H9 (cell line): ENCODE measurements at regions not wholly inside any gene's neighbourhood (a gene's known extent, or its start where the extent isn't known, plus 50 kb on each side); places are given as distances from the start of the nearest gene placed in this dataset.

ENCODE experiments used
- DNase-seq: peaks from one replicate; pipeline ENCODE4 v3.0.0-alpha.2; 2017
- H2AFZ ChIP-seq: one replicate; pipeline ENCODE4 v1.6.1; 2013; ENCODE audit warnings: mild to moderate bottlenecking, low read length, control low read depth, moderate library complexity
- H2AK5ac ChIP-seq: 2 replicates; pipeline ENCODE4 v1.6.1; 2013; ENCODE audit warnings: low read length, control low read depth, mixed read lengths; ENCODE audit not compliant: insufficient read length
- H2BK120ac ChIP-seq: one replicate; pipeline ENCODE4 v1.6.1; 2013; ENCODE audit warnings: low read depth, mild to moderate bottlenecking, low read length, control low read depth, inconsistent platforms; ENCODE audit not compliant: poor library complexity, severe bottlenecking
- H2BK12ac ChIP-seq: 2 replicates; pipeline ENCODE4 v1.6.1; 2013; ENCODE audit warnings: low read length, control low read depth, mixed read lengths, low read depth; ENCODE audit not compliant: insufficient read length
- H2BK15ac ChIP-seq: 2 replicates; pipeline ENCODE4 v1.6.1; 2013; ENCODE audit warnings: low read depth, low read length, control low read depth
- H2BK20ac ChIP-seq: one replicate; pipeline ENCODE4 v1.6.1; 2013; ENCODE audit warnings: low read depth, mild to moderate bottlenecking, low read length, control low read depth, inconsistent platforms; ENCODE audit not compliant: poor library complexity, severe bottlenecking
- H2BK5ac ChIP-seq: 2 replicates; pipeline ENCODE4 v1.6.1; 2013; ENCODE audit warnings: low read length, control low read depth, mixed read lengths; ENCODE audit not compliant: insufficient read length
- H3K14ac ChIP-seq: 2 replicates; pipeline ENCODE4 v1.6.1; 2013; ENCODE audit warnings: low read length, control low read depth; ENCODE audit not compliant: insufficient read depth
- H3K18ac ChIP-seq: 2 replicates; pipeline ENCODE4 v1.6.1; 2013; ENCODE audit warnings: low read depth, mild to moderate bottlenecking, mixed read lengths, low read length, control low read depth; ENCODE audit not compliant: insufficient read length
- H3K23ac ChIP-seq: 2 replicates; pipeline ENCODE4 v1.6.1; 2013; ENCODE audit warnings: low read length, control low read depth, mixed read lengths, low read depth; ENCODE audit not compliant: insufficient read length
- H3K23me2 ChIP-seq: 2 replicates; pipeline ENCODE4 v1.6.1; 2013; ENCODE audit warnings: low read depth, mild to moderate bottlenecking, mixed read lengths, low read length, control low read depth; ENCODE audit not compliant: insufficient read length, poor library complexity, severe bottlenecking
- H3K27ac ChIP-seq: 2 replicates; pipeline ENCODE4 v1.5.1; 2013; ENCODE audit warnings: low read length, control low read depth, mixed read lengths, low read depth; ENCODE audit not compliant: insufficient read length
- H3K27me3 ChIP-seq: 2 replicates; pipeline ENCODE4 v1.6.1; 2013; ENCODE audit warnings: low read length, control low read depth, inconsistent platforms; ENCODE audit not compliant: insufficient read depth
- H3K4ac ChIP-seq: 2 replicates; pipeline ENCODE4 v1.6.1; 2013; ENCODE audit warnings: low read depth, mild to moderate bottlenecking, control low read depth, inconsistent platforms, low read length, moderate library complexity
- H3K4me1 ChIP-seq: 2 replicates; pipeline ENCODE4 v1.6.1; 2013; ENCODE audit warnings: low read length, control low read depth, inconsistent platforms; ENCODE audit not compliant: insufficient read depth
- H3K4me2 ChIP-seq: 2 replicates; pipeline ENCODE4 v1.6.1; 2013; ENCODE audit warnings: low read length, control low read depth, mixed read lengths; ENCODE audit not compliant: insufficient read length, insufficient read depth
- H3K56ac ChIP-seq: 2 replicates; pipeline ENCODE4 v1.6.1; 2013; ENCODE audit warnings: low read depth, mild to moderate bottlenecking, mixed read lengths, low read length, control low read depth; ENCODE audit not compliant: insufficient read length
- H3K79me1 ChIP-seq: 2 replicates; pipeline ENCODE4 v1.6.1; 2013; ENCODE audit warnings: low read depth, mild to moderate bottlenecking, moderate library complexity, low read length, control low read depth, inconsistent platforms; ENCODE audit not compliant: insufficient read depth, poor library complexity, severe bottlenecking
- H3K79me2 ChIP-seq: 2 replicates; pipeline ENCODE4 v1.6.1; 2013; ENCODE audit warnings: low read length, control low read depth, inconsistent platforms; ENCODE audit not compliant: insufficient read depth
- H3K9ac ChIP-seq: 2 replicates; pipeline ENCODE4 v1.6.1; 2013; ENCODE audit warnings: low read length, control low read depth, mixed read lengths; ENCODE audit not compliant: insufficient read length; ENCODE audit errors: extremely low read depth
- H3K9me3 ChIP-seq: one replicate; pipeline ENCODE4 v1.6.1; 2013; ENCODE audit warnings: low read depth, low read length, inconsistent platforms; ENCODE audit not compliant: control insufficient read depth
- H3T11ph ChIP-seq: one replicate; pipeline ENCODE4 v1.6.1; 2013; ENCODE audit warnings: mild to moderate bottlenecking, low read length, control low read depth, inconsistent platforms
- H4K20me1 ChIP-seq: one replicate; pipeline ENCODE4 v1.6.1; 2013; ENCODE audit not compliant: control insufficient read depth, insufficient read length, insufficient read depth
- H4K5ac ChIP-seq: 2 replicates; pipeline ENCODE4 v1.6.1; 2013; ENCODE audit warnings: low read depth, mild to moderate bottlenecking, mixed read lengths, low read length, control low read depth; ENCODE audit not compliant: insufficient read length
- H4K8ac ChIP-seq: replicated peaks from 2 replicates; pipeline ENCODE4 v1.6.1; 2013; ENCODE audit warnings: low read length, control low read depth, mixed read lengths, low read depth; ENCODE audit not compliant: insufficient read length
- H4K91ac ChIP-seq: 2 replicates; pipeline ENCODE4 v1.6.1; 2013; ENCODE audit warnings: low read depth, mild to moderate bottlenecking, moderate library complexity, mixed read lengths, low read length, control low read depth; ENCODE audit not compliant: insufficient read length
- H3K27ac Mint-ChIP-seq, 3 experiments: 2 replicates in 2 of 3; 3 replicates in 1 of 3; pipeline ENCODE4 v1.8.0; 2020 to 2021; ENCODE audit warnings: mixed read lengths in 3 of 3, mild to moderate bottlenecking in 1 of 3, moderate library complexity in 1 of 3
- H3K27me3 Mint-ChIP-seq: 2 replicates; pipeline ENCODE4 v1.8.0; 2021; ENCODE audit warnings: low read depth, mild to moderate bottlenecking, moderate library complexity, mixed read lengths
- H3K36me3 Mint-ChIP-seq, 3 experiments: 2 replicates in 2 of 3; 3 replicates in 1 of 3; pipeline ENCODE4 v1.8.0; 2020 to 2021; ENCODE audit warnings: low read depth in 3 of 3, mixed read lengths in 3 of 3; ENCODE audit not compliant: insufficient read depth in 1 of 3
- H3K4me1 Mint-ChIP-seq, 2 experiments: 2 replicates each; pipeline ENCODE4 v1.8.0; 2020; ENCODE audit warnings: mixed read lengths in 2 of 2
- H3K4me3 Mint-ChIP-seq, 2 experiments: 2 replicates in 1 of 2; 3 replicates in 1 of 2; pipeline ENCODE4 v1.8.0; 2020 to 2021; ENCODE audit warnings: mild to moderate bottlenecking in 2 of 2, mixed read lengths in 2 of 2, moderate library complexity in 1 of 2
- H3K9me3 Mint-ChIP-seq, 2 experiments: 2 replicates in 1 of 2; 3 replicates in 1 of 2; pipeline ENCODE4 v1.8.0; 2020; ENCODE audit warnings: mild to moderate bottlenecking in 2 of 2, mixed read lengths in 2 of 2, moderate library complexity in 1 of 2
- WGBS: extraction: QIAGEN DNeasy Blood & Tissue Kit; methylation state at CpG from one replicate; pipeline ENCODE4 v1.1.7; 2013; ENCODE audit warnings: missing lambda C conversion rate, low lambda C conversion rate, mixed read lengths; ENCODE audit not compliant: insufficient read length; ENCODE audit errors: extremely low coverage; 5-methylcytosine and 5-hydroxymethylcytosine counted together
- TF ChIP-seq, protein P1 (sequence below): fragments of 200-600 bp; sonication (generic); conservative IDR thresholded peaks from 3 replicates; pipeline ENCODE4 v1.8.0; 2021; ENCODE audit warnings: antibody characterized with exemption, mild to moderate bottlenecking

DNA sequence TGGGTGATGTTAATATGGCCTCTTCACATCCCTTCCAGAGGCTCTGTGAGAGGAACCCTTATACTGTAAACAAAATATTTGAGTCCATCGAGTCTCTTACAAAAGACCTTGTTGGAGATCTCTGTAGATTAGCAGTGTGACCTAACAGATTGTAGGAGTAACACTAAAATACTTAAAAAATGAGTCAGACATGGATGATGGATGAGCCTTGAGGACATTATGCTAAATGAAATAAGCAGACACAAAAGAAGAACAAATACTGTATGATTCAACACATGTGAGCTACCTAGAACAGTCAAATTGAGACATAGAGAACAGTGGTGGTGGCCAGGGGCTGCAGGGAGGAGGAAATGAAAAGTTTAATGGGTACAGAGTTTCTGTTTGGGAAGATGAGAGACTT is 152.2 kb upstream of the UBL3 start:
- no peaks in the 10 kb centered on the region for H3K9me3 Mint-ChIP-seq
- H3K4me1 Mint-ChIP-seq = no peaks in the 10 kb centered on the region
- H3K4me2 ChIP-seq = no peak overlapping the region

More for the DNA sequence above, 152.2 kb upstream of the UBL3 start:
- Histone ChIP-seq H3K9ac (no peak overlapping the region), H3K27ac (no peak overlapping the region), H2BK12ac (no peak overlapping the region), H4K8ac (no peak overlapping the region), H3K9me3 (no peaks in the 10 kb centered on the region), H2BK20ac (no peak overlapping the region), H3K23me2 (no peaks in the 10 kb centered on the region), H3K4ac (no peak overlapping the region), H3K79me2 (no peaks in the 10 kb centered on the region), H3K23ac (no peak overlapping the region), H4K5ac (no peak overlapping the region), H2BK120ac (no peak overlapping the region), H2BK15ac (no peak overlapping the region), H3K27me3 (no peaks in the 10 kb centered on the region), H3K18ac (no peak overlapping the region), H4K20me1 (no peaks in the 10 kb centered on the region), H3T11ph (no peak overlapping the region), H2BK5ac (no peak overlapping the region), H3K4me1 (no peaks in the 10 kb centered on the region), H2AK5ac (no peak overlapping the region), H2AFZ (no peak overlapping the region), H4K91ac (no peak overlapping the region), H3K79me1 (no peaks in the 10 kb centered on the region), H3K14ac (no peak overlapping the region), H3K56ac (no peak overlapping the region)
- H3K27ac Mint-ChIP-seq = no peak overlapping the region
- TF ChIP-seq, protein P1, sequence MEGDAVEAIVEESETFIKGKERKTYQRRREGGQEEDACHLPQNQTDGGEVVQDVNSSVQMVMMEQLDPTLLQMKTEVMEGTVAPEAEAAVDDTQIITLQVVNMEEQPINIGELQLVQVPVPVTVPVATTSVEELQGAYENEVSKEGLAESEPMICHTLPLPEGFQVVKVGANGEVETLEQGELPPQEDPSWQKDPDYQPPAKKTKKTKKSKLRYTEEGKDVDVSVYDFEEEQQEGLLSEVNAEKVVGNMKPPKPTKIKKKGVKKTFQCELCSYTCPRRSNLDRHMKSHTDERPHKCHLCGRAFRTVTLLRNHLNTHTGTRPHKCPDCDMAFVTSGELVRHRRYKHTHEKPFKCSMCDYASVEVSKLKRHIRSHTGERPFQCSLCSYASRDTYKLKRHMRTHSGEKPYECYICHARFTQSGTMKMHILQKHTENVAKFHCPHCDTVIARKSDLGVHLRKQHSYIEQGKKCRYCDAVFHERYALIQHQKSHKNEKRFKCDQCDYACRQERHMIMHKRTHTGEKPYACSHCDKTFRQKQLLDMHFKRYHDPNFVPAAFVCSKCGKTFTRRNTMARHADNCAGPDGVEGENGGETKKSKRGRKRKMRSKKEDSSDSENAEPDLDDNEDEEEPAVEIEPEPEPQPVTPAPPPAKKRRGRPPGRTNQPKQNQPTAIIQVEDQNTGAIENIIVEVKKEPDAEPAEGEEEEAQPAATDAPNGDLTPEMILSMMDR = no peak
- no peak for DNase-seq
- H3K27me3 Mint-ChIP-seq = 0 out of 2 replicates have a peak, but pooled peaks cover 2% of the 10 kb centered on the region
- no CpG with 5 or more reads among the region's 1 CpG for WGBS
- H3K4me3 Mint-ChIP-seq = no peak overlapping the region
- H3K36me3 Mint-ChIP-seq = no peaks in the 10 kb centered on the region
